ENCODE measurements at regions not wholly inside any gene's neighbourhood (a gene's known extent, or its start where the extent isn't known, plus 50 kb on each side); places are given as distances from the start of the nearest gene placed in this dataset.

- no peak for TF ChIP-seq ZNF148 (tag by site-specific recombination; IDR thresholded peaks at IDR 0.05; ENCODE audit: borderline replicate concordance)
- TF ChIP-seq GFI1B (tag by site-specific recombination; IDR thresholded peaks at IDR 0.05) = no peak
- TF ChIP-seq ZNF548 (tag by site-specific recombination; IDR thresholded peaks at IDR 0.05) = no peak
- TF ChIP-seq SP3 (tag by site-specific recombination; IDR thresholded peaks at IDR 0.05) = no peak
These were observed 428.6 kb upstream of the AMOT start (continued) for GRCh38 chrX:113269203-113269602.

- POLR2A ChIA-PET = no interaction called here
- Histone ChIP-seq H3K4me1 (ENCODE audit: control insufficient read depth, insufficient read depth, low read length) (no peaks in the 10 kb centered on the region), H3K27ac (ENCODE audit: extremely low read depth, low read depth, low read length) (no peak overlapping the region), H3K9me3 (ENCODE audit: control insufficient read depth, insufficient read depth, low read depth, low read length) (no peaks in the 10 kb centered on the region), H3K36me3 (ENCODE audit: control insufficient read depth in 2 of 2, insufficient read depth in 1 of 2, low read length in 2 of 2) (no peaks in the 10 kb centered on the region), H3K4me3 (ENCODE audit: low read depth, low read length) (no peak overlapping the region)
- TF ChIP-seq ZNF473 (tag by site-specific recombination; IDR thresholded peaks at IDR 0.05) = no peak
- TF ChIP-seq, protein P1, sequence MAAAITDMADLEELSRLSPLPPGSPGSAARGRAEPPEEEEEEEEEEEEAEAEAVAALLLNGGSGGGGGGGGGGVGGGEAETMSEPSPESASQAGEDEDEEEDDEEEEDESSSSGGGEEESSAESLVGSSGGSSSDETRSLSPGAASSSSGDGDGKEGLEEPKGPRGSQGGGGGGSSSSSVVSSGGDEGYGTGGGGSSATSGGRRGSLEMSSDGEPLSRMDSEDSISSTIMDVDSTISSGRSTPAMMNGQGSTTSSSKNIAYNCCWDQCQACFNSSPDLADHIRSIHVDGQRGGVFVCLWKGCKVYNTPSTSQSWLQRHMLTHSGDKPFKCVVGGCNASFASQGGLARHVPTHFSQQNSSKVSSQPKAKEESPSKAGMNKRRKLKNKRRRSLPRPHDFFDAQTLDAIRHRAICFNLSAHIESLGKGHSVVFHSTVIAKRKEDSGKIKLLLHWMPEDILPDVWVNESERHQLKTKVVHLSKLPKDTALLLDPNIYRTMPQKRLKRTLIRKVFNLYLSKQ (tag by site-specific recombination; IDR thresholded peaks at IDR 0.05; ENCODE audit: borderline replicate concordance) = no peak
- no peak for TF ChIP-seq ZFP37 (tag by site-specific recombination; IDR thresholded peaks at IDR 0.05)
- TF ChIP-seq ZNF701 (tag by site-specific recombination; IDR thresholded peaks at IDR 0.05) = no peak
- TF ChIP-seq ZNF394 (tag by site-specific recombination; IDR thresholded peaks at IDR 0.05; ENCODE audit: borderline replicate concordance) = no peak
- TF ChIP-seq ZNF610 (tag by site-specific recombination; IDR thresholded peaks at IDR 0.05; ENCODE audit: borderline replicate concordance) = no peak
- TF ChIP-seq ZFP41 (tag by site-specific recombination; IDR thresholded peaks at IDR 0.05; ENCODE audit: borderline replicate concordance) = no peak
- no peak for TF ChIP-seq ZSCAN18 (tag by site-specific recombination; IDR thresholded peaks at IDR 0.05)
- TF ChIP-seq ZBTB44 (tag by site-specific recombination; IDR thresholded peaks at IDR 0.05) = no peak
- no peak for TF ChIP-seq ZNF223 (tag by site-specific recombination; IDR thresholded peaks at IDR 0.05)
- no peak for TF ChIP-seq ZNF558 (tag by site-specific recombination; IDR thresholded peaks at IDR 0.05)
- TF ChIP-seq MEIS1 (CRISPR knock-in tag; IDR thresholded peaks at IDR 0.05; ENCODE audit: borderline replicate concordance) = no peak
- no peak for TF ChIP-seq ZNF37A (tag by site-specific recombination; IDR thresholded peaks at IDR 0.05)
- no peak for TF ChIP-seq KLF9 (tag by site-specific recombination; IDR thresholded peaks at IDR 0.05; ENCODE audit: low read depth)
- TF ChIP-seq HOXA7 (CRISPR knock-in tag; IDR thresholded peaks at IDR 0.05; ENCODE audit: borderline replicate concordance) = no peak
- no peak for TF ChIP-seq SP3 (tag by site-specific recombination; IDR thresholded peaks at IDR 0.05)
- no peak for TF ChIP-seq ZNF157 (tag by site-specific recombination; IDR thresholded peaks at IDR 0.05)
- CTCF ChIA-PET = no interaction called here
These were observed 419.8 kb upstream of the AMOT start for GRCh38 chrX:113260474-113260873.

Data from HEK293 (cell line).